ENCODE measurements at regions not wholly inside any gene's neighbourhood (a gene's known extent, or its start where the extent isn't known, plus 50 kb on each side); places are given as distances from the start of the nearest gene placed in this dataset.

GRCh38 chr22:27381552-27381951 lies 420.0 kb downstream of the MN1 start:
- no peaks in the 10 kb centered on the region for H3K27me3 ChIP-seq
- no peaks in the 10 kb centered on the region for H3K9me3 ChIP-seq
- no peaks in the 10 kb centered on the region for H3K36me3 ChIP-seq
- H3K4me3 ChIP-seq, result no peak overlapping the region
- no peak for DNase-seq

- Histone ChIP-seq H3K36me3 (no peaks in the 10 kb centered on the region), H3K27me3 (no peaks in the 10 kb centered on the region), H3K9me3 (no peaks in the 10 kb centered on the region), H3K4me3 (no peak overlapping the region)
- DNase-seq, result no peak
Observed at GRCh38 chr22:27381960-27382742, 419.4 kb downstream of the MN1 start.

- Histone ChIP-seq H3K27me3 (no peaks in the 10 kb centered on the region), H3K4me3 (no peak overlapping the region), H3K36me3 (no peaks in the 10 kb centered on the region), H3K9me3 (no peaks in the 10 kb centered on the region)
- DNase-seq, result no peak
Observed at GRCh38 chr22:27382947-27383346, 418.6 kb downstream of the MN1 start.

- Histone ChIP-seq H3K9me3 (no peaks in the 10 kb centered on the region), H3K27me3 (no peaks in the 10 kb centered on the region; the same call in 1 of the 2 replicates), H3K4me3 (no peak overlapping the region), H3K36me3 (no peaks in the 10 kb centered on the region)
- DNase-seq, result no peak
Observed at GRCh38 chr22:27383896-27384295, 417.7 kb downstream of the MN1 start.

GRCh38 chr22:27385261-27385998 lies 416.1 kb downstream of the MN1 start:
- Histone ChIP-seq H3K36me3 (no peaks in the 10 kb centered on the region), H3K4me3 (no peak overlapping the region), H3K9me3 (no peaks in the 10 kb centered on the region), H3K27me3 (no peaks in the 10 kb centered on the region; the same call in 1 of the 2 replicates)
- DNase-seq, result no peak

- Histone ChIP-seq H3K9me3 (no peaks in the 10 kb centered on the region), H3K27me3 (no peaks in the 10 kb centered on the region; the same call in 1 of the 2 replicates), H3K4me3 (no peak overlapping the region), H3K36me3 (no peaks in the 10 kb centered on the region)
- no peak for DNase-seq
Observed at GRCh38 chr22:27386186-27386585, 415.4 kb downstream of the MN1 start.

GRCh38 chr22:27387561-27387960 lies 414.0 kb downstream of the MN1 start:
- no peaks in the 10 kb centered on the region for H3K36me3 ChIP-seq
- no peaks in the 10 kb centered on the region; the same call in 1 of the 2 replicates for H3K27me3 ChIP-seq

GRCh38 chr22:27388090-27388600 lies 413.4 kb downstream of the MN1 start:
- H3K27me3 ChIP-seq, result no peaks in the 10 kb centered on the region; the same call in 1 of the 2 replicates

More at GRCh38 chr22:27387561-27387960, 414.0 kb downstream of the MN1 start:
- H3K9me3 ChIP-seq, result no peaks in the 10 kb centered on the region
- DNase-seq, result no peak
- no peak overlapping the region for H3K4me3 ChIP-seq

GRCh38 chr22:27389727-27390075 lies 411.9 kb downstream of the MN1 start:
- Histone ChIP-seq H3K27me3 (no peaks in the 10 kb centered on the region; the same call in 1 of the 2 replicates), H3K4me3 (no peak overlapping the region), H3K36me3 (no peaks in the 10 kb centered on the region), H3K9me3 (no peaks in the 10 kb centered on the region)
- DNase-seq, result no peak

More at GRCh38 chr22:27388090-27388600, 413.4 kb downstream of the MN1 start:
- DNase-seq, result no peak
- no peak overlapping the region for H3K4me3 ChIP-seq
- no peaks in the 10 kb centered on the region for H3K9me3 ChIP-seq
- H3K36me3 ChIP-seq, result no peaks in the 10 kb centered on the region

GRCh38 chr22:27391092-27391770 lies 410.3 kb downstream of the MN1 start:
- Histone ChIP-seq H3K9me3 (no peaks in the 10 kb centered on the region), H3K4me3 (no peak overlapping the region), H3K27me3 (no peaks in the 10 kb centered on the region; the same call in 1 of the 2 replicates), H3K36me3 (no peaks in the 10 kb centered on the region)
- DNase-seq, result no peak

GRCh38 chr22:27393371-27393770 lies 408.2 kb downstream of the MN1 start:
- Histone ChIP-seq H3K27me3 (no peaks in the 10 kb centered on the region; the same call in 1 of the 2 replicates), H3K36me3 (no peaks in the 10 kb centered on the region), H3K4me3 (no peak overlapping the region), H3K9me3 (no peaks in the 10 kb centered on the region)
- DNase-seq, result peak; percentile 41

- H3K4me3 ChIP-seq, result no peak overlapping the region
- H3K36me3 ChIP-seq, result no peaks in the 10 kb centered on the region
- no peak for DNase-seq
- H3K9me3 ChIP-seq, result no peaks in the 10 kb centered on the region
- no peaks in the 10 kb centered on the region for H3K27me3 ChIP-seq
Observed at GRCh38 chr22:27394806-27395404, 406.7 kb downstream of the MN1 start.

- DNase-seq, result no peak
- H3K27me3 ChIP-seq, result no peaks in the 10 kb centered on the region
- no peaks in the 10 kb centered on the region for H3K9me3 ChIP-seq
- no peaks in the 10 kb centered on the region for H3K36me3 ChIP-seq
- H3K4me3 ChIP-seq, result no peak overlapping the region
Observed at GRCh38 chr22:27397036-27397953, 404.3 kb downstream of the MN1 start.

GRCh38 chr22:27397954-27398342 lies 403.6 kb downstream of the MN1 start:
- Histone ChIP-seq H3K4me3 (no peak overlapping the region), H3K9me3 (no peaks in the 10 kb centered on the region), H3K27me3 (no peaks in the 10 kb centered on the region), H3K36me3 (no peaks in the 10 kb centered on the region)
- DNase-seq, result no peak

GRCh38 chr22:27399161-27399560 lies 402.4 kb downstream of the MN1 start:
- H3K4me3 ChIP-seq, result no peak overlapping the region
- H3K9me3 ChIP-seq, result no peaks in the 10 kb centered on the region
- DNase-seq, result no peak
- H3K36me3 ChIP-seq, result no peaks in the 10 kb centered on the region
- no peaks in the 10 kb centered on the region for H3K27me3 ChIP-seq

GRCh38 chr22:27400811-27401210 lies 400.7 kb downstream of the MN1 start:
- Histone ChIP-seq H3K36me3 (no peaks in the 10 kb centered on the region), H3K9me3 (no peaks in the 10 kb centered on the region), H3K27me3 (no peaks in the 10 kb centered on the region), H3K4me3 (no peak overlapping the region)
- DNase-seq, result no peak

Data from MG63 (cell line).